K562 (cell line): ENCODE measurements at regions not wholly inside any gene's neighbourhood (a gene's known extent, or its start where the extent isn't known, plus 50 kb on each side); places are given as distances from the start of the nearest gene placed in this dataset.

Experiments used
- ATAC-seq: fragments of 200-7000 bp; cut with Tn5 transposase; 3 replicates; pipeline ENCODE4 v1.9.1; 2020; ENCODE audit warnings: moderate library complexity
- BruUV-seq: library from RNA; stranded (reverse); fragments of 400-500 nt; replicated peaks from 2 replicates; lab custom pipeline; 2021; lab: Mats Ljungman, UMichigan
- CTCF ChIA-PET: fragments of 300-600 bp; formaldehyde crosslinking; extraction: SDS; loops from one replicate; lab custom pipeline; 2021; ENCODE audit warnings: low intra/inter-chr PET ratio; lab: Yijun Ruan, JAX
- POLR2A ChIA-PET: fragments of 300-600, 350-650 bp; sonication (Branson Sonifier 250); formaldehyde crosslinking; extraction: SDS; loops from one replicate; lab custom pipeline; 2021; ENCODE audit warnings: antibody characterized with exemption, inconsistent platforms; lab: Yijun Ruan, JAX
- DNase-seq, 4 experiments: peaks; one replicate each; pipeline versions ENCODE4 v3.0.0 to v3.0.0-alpha.2; 2011 to 2018; ENCODE audit warnings: low spot score in 3 of 4, mixed read lengths in 3 of 4; ENCODE audit errors: extremely low read depth in 1 of 4
- FAIRE-seq: peaks from 2 replicates; lab custom pipeline; 2011; peaks lifted over from hg19 to GRCh38; lab: Jason Lieb, UNC
- H2AFZ ChIP-seq: 2 replicates; pipeline ENCODE4 v1.6.0; 2011; ENCODE audit warnings: low read depth, low read length, control low read depth, inconsistent platforms
- H3K27ac ChIP-seq: fragments of 200-600 bp; 3 replicates; pipeline ENCODE4 v1.8.0; 2011; ENCODE audit warnings: low read depth, mild to moderate bottlenecking, control low read depth, inconsistent platforms, low read length, moderate library complexity, mixed read lengths; ENCODE audit errors: extremely low read depth
- H3K27me3 ChIP-seq, 2 experiments: fragments of 300-600 bp in 1 of 2; 2 replicates in 1 of 2; 3 replicates in 1 of 2; pipeline versions ENCODE4 v1.6.0 to v1.8.0; 2011; ENCODE audit warnings: inconsistent platforms in 2 of 2, low read length in 2 of 2, mild to moderate bottlenecking in 1 of 2, mixed read lengths in 1 of 2, moderate library complexity in 1 of 2; ENCODE audit not compliant: control insufficient read depth in 2 of 2, insufficient read depth in 2 of 2
- H3K36me3 ChIP-seq: fragments of 300-600 bp; 3 replicates; pipeline ENCODE4 v1.8.0; 2011; ENCODE audit warnings: mild to moderate bottlenecking, low read length, inconsistent platforms; ENCODE audit not compliant: control insufficient read depth, insufficient read depth
- H3K4me1 ChIP-seq, 2 experiments: fragments of 200-600 bp in 1 of 2; replicated peaks in 1 of 2; 2 replicates in 1 of 2; 3 replicates in 1 of 2; pipeline versions ENCODE4 v1.5.1 to v1.8.0; 2011; ENCODE audit warnings: inconsistent platforms in 2 of 2, low read length in 2 of 2, mild to moderate bottlenecking in 1 of 2, mixed read lengths in 1 of 2, moderate library complexity in 1 of 2; ENCODE audit not compliant: control insufficient read depth in 2 of 2, insufficient read depth in 2 of 2
- H3K4me2 ChIP-seq: 2 replicates; pipeline ENCODE4 v1.6.1; 2011; ENCODE audit warnings: low read length, control low read depth, inconsistent platforms, mixed read lengths; ENCODE audit not compliant: insufficient read depth
- H3K4me3 ChIP-seq: fragments of 200-600 bp; sonication (generic), shearing (Covaris generic); 2 replicates; pipeline ENCODE4 v1.5.1; 2016; ENCODE audit warnings: control low read depth, inconsistent platforms
- H3K79me2 ChIP-seq: fragments of 200-600 bp; 3 replicates; pipeline ENCODE4 v1.8.0; 2011; ENCODE audit warnings: low read length, inconsistent platforms; ENCODE audit not compliant: control insufficient read depth, insufficient read depth
- H3K9ac ChIP-seq, 2 experiments: 2 replicates each; pipeline versions ENCODE4 v1.6.0 to v1.6.1; 2011; ENCODE audit warnings: low read depth in 2 of 2, low read length in 2 of 2, control low read depth in 1 of 2, inconsistent platforms in 1 of 2, mild to moderate bottlenecking in 1 of 2, mixed read lengths in 1 of 2; ENCODE audit not compliant: insufficient read depth in 1 of 2
- H3K9me1 ChIP-seq: one replicate; pipeline ENCODE4 v1.6.0; 2011; ENCODE audit warnings: inconsistent platforms, mild to moderate bottlenecking, low read length, moderate library complexity; ENCODE audit not compliant: control insufficient read depth, insufficient read depth
- H3K9me3 ChIP-seq: replicated peaks from 2 replicates; pipeline ENCODE4 v1.5.1; 2011; ENCODE audit warnings: low read depth, low read length, inconsistent platforms; ENCODE audit not compliant: control insufficient read depth, insufficient read depth
- H4K20me1 ChIP-seq: replicated peaks from 2 replicates; pipeline ENCODE4 v1.6.1; 2011; ENCODE audit warnings: low read length, inconsistent platforms, mixed read lengths; ENCODE audit not compliant: control insufficient read depth, insufficient read depth
- BRD9 ChIP-seq: fragments of 450-650 bp; IDR thresholded peaks from 2 replicates; pipeline ENCODE4 v1.6.1; 2018; ENCODE audit warnings: low read depth; ENCODE audit not compliant: partially characterized antibody
- CBFA2T2 ChIP-seq: fragments of 450-650 bp; conservative IDR thresholded peaks from 2 replicates; pipeline ENCODE4 v1.6.1; 2017; ENCODE audit warnings: mild to moderate bottlenecking
- EHMT2 ChIP-seq: fragments of 450-650 bp; IDR thresholded peaks from 2 replicates; pipeline ENCODE4 v1.6.1; 2018; ENCODE audit warnings: antibody characterized with exemption
- ERF ChIP-seq: fragments of 450-650 bp; formaldehyde crosslinking; IDR thresholded peaks from 2 replicates; pipeline ENCODE4 v1.4.0; 2020; ENCODE audit warnings: mild to moderate bottlenecking, mixed read lengths
- HNRNPK ChIP-seq: fragments of 200-400 bp; formaldehyde crosslinking; IDR thresholded peaks from one replicate; pipeline ENCODE4 v1.6.1; 2018; ENCODE audit warnings: mild to moderate bottlenecking, low read depth, low read length; ENCODE audit not compliant: poor library complexity, severe bottlenecking
- NUFIP1 ChIP-seq: fragments of 450-650 bp; IDR thresholded peaks from 2 replicates; pipeline ENCODE4 v1.6.1; 2018; ENCODE audit not compliant: partially characterized antibody
- PYGO2 ChIP-seq: fragments of 450-650 bp; IDR thresholded peaks from 2 replicates; pipeline ENCODE4 v1.6.1; 2016; ENCODE audit warnings: mild to moderate bottlenecking, missing genetic modification characterization, moderate library complexity, missing compliant biosample characterization
- SREBF1 ChIP-seq: fragments of 150-350 bp; IDR thresholded peaks from 2 replicates; pipeline ENCODE4 v1.6.1; 2014; ENCODE audit warnings: antibody characterized with exemption, low read depth, low read length, borderline replicate concordance
- SRSF7 ChIP-seq: fragments of 200-400 bp; formaldehyde crosslinking; optimal IDR thresholded peaks from 2 replicates; pipeline ENCODE3; 2017; ENCODE audit warnings: mild to moderate bottlenecking, low read depth, low read length
- XRCC4 ChIP-seq: IDR thresholded peaks from one replicate; pipeline ENCODE4 v1.6.1; 2011; ENCODE audit not compliant: insufficient read depth, insufficient read length; ENCODE audit errors: extremely low read depth
- ZNF239 ChIP-seq: fragments of 250-450 bp; sonication (Bioruptor Pico); IDR thresholded peaks from 2 replicates; pipeline ENCODE4 v1.4.0; 2020; ENCODE audit warnings: mild to moderate bottlenecking
- ZNF707 ChIP-seq: fragments of 250-450 bp; sonication (Bioruptor Pico); conservative IDR thresholded peaks from 2 replicates; pipeline ENCODE4 v1.8.0; 2022; ENCODE audit warnings: inconsistent platforms, mild to moderate bottlenecking, moderate library complexity
- WGBS: fragments of 100-300 bp; shearing (Covaris generic); methylation state at CpG from one replicate; pipeline ENCODE4 v1.1.6; 2016; ENCODE audit warnings: low coverage, mixed read lengths; ENCODE audit not compliant: insufficient coverage; ENCODE audit errors: missing lambda C conversion rate; 5-methylcytosine and 5-hydroxymethylcytosine counted together
- in situ Hi-C: fragments of 300-500 bp; cut with MboI; formaldehyde crosslinking; loops from 4 replicates; pipeline ENCODE4 v1.15.0; 2018; ENCODE audit warnings: inconsistent platforms, mixed read lengths
- intact Hi-C: fragments of 100-400 bp; cut with micrococcal nuclease; formaldehyde crosslinking; loops from 2 replicates; pipeline ENCODE4 v1.14.2; 2022
- TF ChIP-seq, protein P1 (sequence below): fragments of 250-450 bp; sonication (Bioruptor Pico); IDR thresholded peaks from 2 replicates; pipeline ENCODE4 v1.5.0; 2021
- TF ChIP-seq, protein P2 (sequence below): fragments of 250-450 bp; sonication (Bioruptor Pico); IDR thresholded peaks from 2 replicates; pipeline ENCODE4 v1.8.0; 2021; ENCODE audit warnings: moderate library complexity, mild to moderate bottlenecking, inconsistent platforms
- TF ChIP-seq, protein P3 (sequence below): IDR thresholded peaks from 2 replicates; pipeline ENCODE4 v1.6.1; 2011; ENCODE audit not compliant: insufficient read length; ENCODE audit errors: extremely low read depth

- DNase-seq (no peak), FAIRE-seq (no peak), ATAC-seq (no peak)
- Histone ChIP-seq H4K20me1 (no peaks in the 10 kb centered on the region), H3K4me2 (no peak overlapping the region), H3K9me1 (no peaks in the 10 kb centered on the region), H3K4me1 (no peaks in the 10 kb centered on the region), H3K4me3 (no peak overlapping the region), H3K79me2 (no peaks in the 10 kb centered on the region), H3K27ac (no peak overlapping the region), H3K27me3 (no peaks in the 10 kb centered on the region), H2AFZ (no peak overlapping the region), H3K9ac (no peak overlapping the region), H3K36me3 (no peaks in the 10 kb centered on the region), H3K9me3 (no peaks in the 10 kb centered on the region)
- in situ Hi-C loops (no loop called here), intact Hi-C loops (no loop called here)
- TF ChIP-seq NUFIP1: no peak
- TF ChIP-seq, protein P1, sequence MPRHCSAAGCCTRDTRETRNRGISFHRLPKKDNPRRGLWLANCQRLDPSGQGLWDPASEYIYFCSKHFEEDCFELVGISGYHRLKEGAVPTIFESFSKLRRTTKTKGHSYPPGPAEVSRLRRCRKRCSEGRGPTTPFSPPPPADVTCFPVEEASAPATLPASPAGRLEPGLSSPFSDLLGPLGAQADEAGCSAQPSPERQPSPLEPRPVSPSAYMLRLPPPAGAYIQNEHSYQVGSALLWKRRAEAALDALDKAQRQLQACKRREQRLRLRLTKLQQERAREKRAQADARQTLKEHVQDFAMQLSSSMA (CRISPR knock-in tag): no peak
- no peak for TF ChIP-seq EHMT2
- no peak for TF ChIP-seq PYGO2 (tag)
- no peak for TF ChIP-seq SRSF7
- no peak for TF ChIP-seq ERF (CRISPR knock-in tag)
- no peak for TF ChIP-seq ZNF707 (CRISPR knock-in tag)
- TF ChIP-seq, protein P2, sequence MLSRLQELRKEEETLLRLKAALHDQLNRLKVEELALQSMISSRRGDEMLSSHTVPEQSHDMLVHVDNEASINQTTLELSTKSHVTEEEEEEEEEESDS (CRISPR knock-in tag): no peak
- TF ChIP-seq CBFA2T2: no peak
- no peak for TF ChIP-seq XRCC4
- no peak for TF ChIP-seq ZNF239 (CRISPR knock-in tag)
- TF ChIP-seq, protein P3, sequence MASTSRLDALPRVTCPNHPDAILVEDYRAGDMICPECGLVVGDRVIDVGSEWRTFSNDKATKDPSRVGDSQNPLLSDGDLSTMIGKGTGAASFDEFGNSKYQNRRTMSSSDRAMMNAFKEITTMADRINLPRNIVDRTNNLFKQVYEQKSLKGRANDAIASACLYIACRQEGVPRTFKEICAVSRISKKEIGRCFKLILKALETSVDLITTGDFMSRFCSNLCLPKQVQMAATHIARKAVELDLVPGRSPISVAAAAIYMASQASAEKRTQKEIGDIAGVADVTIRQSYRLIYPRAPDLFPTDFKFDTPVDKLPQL: no peak
- TF ChIP-seq HNRNPK: no peak
- TF ChIP-seq SREBF1: no peak
- TF ChIP-seq BRD9: no peak
- no TSS peak for BruUV-seq
- POLR2A ChIA-PET: no interaction called here
- WGBS: 6% methylated on average over 1 of the region's 1 CpG
- CTCF ChIA-PET: no interaction called here
Measured at GRCh38 chr20:55746723-55747122, 258.6 kb downstream of the CBLN4 start.
